Astrocyte (in vitro differentiated cells and primary cell): ENCODE measurements at regions not wholly inside any gene's neighbourhood (a gene's known extent, or its start where the extent isn't known, plus 50 kb on each side); places are given as distances from the start of the nearest gene placed in this dataset.

Source experiments
- CTCF ChIP-seq: IDR thresholded peaks from 2 replicates; pipeline ENCODE4 v1.5.1; 2011; ENCODE audit warnings: low read depth, mild to moderate bottlenecking, inconsistent platforms, low read length, moderate library complexity; ENCODE audit not compliant: insufficient read depth
- EZH2 ChIP-seq: IDR thresholded peaks from 2 replicates; pipeline ENCODE4 v1.6.1; 2012; ENCODE audit warnings: mild to moderate bottlenecking, low read length, inconsistent platforms; ENCODE audit not compliant: insufficient read depth

GRCh38 chr2:19132967-19133366 is 225.5 kb downstream of the OSR1 start:
- TF ChIP-seq CTCF (no peak), EZH2 (no peak)
